ENCODE measurements at regions not wholly inside any gene's neighbourhood (a gene's known extent, or its start where the extent isn't known, plus 50 kb on each side); places are given as distances from the start of the nearest gene placed in this dataset.

GRCh38 chr12:92604786-92605185, 98.0 kb upstream of the PLEKHG7 start:
- no peak overlapping the region for H3K4me3 ChIP-seq (ENCODE audit: low read length in 2 of 2)
- H3K27me3 ChIP-seq (ENCODE audit: insufficient read depth, low read length) = no peaks in the 10 kb centered on the region
- peaks cover 4% of the 10 kb centered on the region in 2 donors for H3K36me3 Mint-ChIP-seq
- DNase-seq = no peak
- no peak overlapping the region for H3K4me3 Mint-ChIP-seq
- no peak overlapping the region for H3K27ac ChIP-seq (ENCODE audit: low read depth, low read length)
- CTCF ChIA-PET (ENCODE audit: partially characterized antibody) = interaction anchor here (1.7 to 2.8 kb wide), 2 partner anchors 11 to 793 kb away, joined by 4 to 9 read pairs; no protein-coding TSS in a partner anchor
- H3K36me3 ChIP-seq (ENCODE audit: insufficient read depth, low read length) = no peaks in the 10 kb centered on the region
- peaks cover 8% of the 10 kb centered on the region for H3K4me1 ChIP-seq (ENCODE audit: insufficient read depth, low read length)
- POLR2A ChIA-PET (ENCODE audit: partially characterized antibody) = interaction anchor here (3.3 kb wide), 1 partner anchor 11 kb away, joined by 18 read pairs; no protein-coding TSS in a partner anchor
- H3K9me3 ChIP-seq (ENCODE audit: control insufficient read depth in 1 of 2, low read length in 2 of 2) = peaks cover 0 to 7% of the 10 kb centered on the region in 2 donors
- H3K4me1 Mint-ChIP-seq = peaks cover 10 to 11% (median 11%) of the 10 kb centered on the region in 4 donors
- peaks cover 4 to 22% (median 10%) of the 10 kb centered on the region in 8 donors for H3K9me3 Mint-ChIP-seq
- intact Hi-C loops (cut with micrococcal nuclease) = no loop called here
- no peak overlapping the region for H3K27ac Mint-ChIP-seq
- no peaks in the 10 kb centered on the region for H3K27me3 Mint-ChIP-seq

DNA sequence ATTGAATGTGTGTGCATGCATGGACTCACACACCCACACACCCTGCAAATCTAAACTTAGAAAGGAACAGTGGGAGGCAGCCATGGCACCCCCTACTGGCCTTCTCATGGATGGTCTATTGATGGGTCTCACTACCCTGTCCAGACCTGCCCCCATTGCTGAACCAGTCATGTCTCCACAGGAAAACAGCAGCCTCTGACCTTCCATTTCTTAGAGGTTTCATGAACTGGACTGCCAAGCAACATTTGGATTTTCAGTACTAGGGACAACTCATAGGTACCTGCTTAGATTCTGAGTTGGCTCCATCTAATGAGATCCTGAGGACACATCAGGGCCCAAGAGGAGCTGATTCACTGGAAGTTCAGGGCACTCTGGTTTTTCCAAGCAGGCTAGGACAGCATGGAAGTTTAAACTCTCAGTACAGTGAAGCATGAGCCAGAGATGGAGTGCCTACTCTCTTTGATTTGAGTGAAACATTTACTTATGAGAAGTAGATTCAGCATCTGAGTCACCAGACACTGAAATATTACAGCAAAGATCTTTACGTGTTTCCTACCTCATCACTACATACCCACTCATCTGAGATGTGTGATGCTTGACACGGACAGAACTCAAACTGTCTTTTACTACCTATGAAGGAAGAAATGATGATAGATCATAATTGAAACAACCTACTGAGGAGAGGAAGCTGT, 98.9 kb upstream of the PLEKHG7 start:
- Histone ChIP-seq H3K36me3 (ENCODE audit: insufficient read depth, low read length) (no peaks in the 10 kb centered on the region), H3K27me3 (ENCODE audit: insufficient read depth, low read length) (no peaks in the 10 kb centered on the region), H3K27ac (ENCODE audit: low read depth, low read length) (no peak overlapping the region), H3K4me1 (ENCODE audit: insufficient read depth, low read length) (peaks cover 8% of the 10 kb centered on the region), H3K4me3 (ENCODE audit: low read length in 2 of 2) (no peak overlapping the region), H3K9me3 (ENCODE audit: control insufficient read depth in 1 of 2, low read length in 2 of 2) (peaks cover 0 to 10% of the 10 kb centered on the region in 2 donors)
- no peak overlapping the region for H3K4me3 Mint-ChIP-seq
- peaks cover 4 to 12% of the 10 kb centered on the region in 2 donors for H3K36me3 Mint-ChIP-seq
- DNase-seq = no peak
- ChIA-PET POLR2A (ENCODE audit: partially characterized antibody) (interaction anchor here (0.6 to 3.3 kb wide), 2 partner anchors 10 to 20 kb away, joined by 3 to 18 read pairs; no protein-coding TSS in a partner anchor), CTCF (ENCODE audit: partially characterized antibody) (interaction anchor here (2.8 kb wide), 1 partner anchor 10 kb away, joined by 9 read pairs; no protein-coding TSS in a partner anchor)
- intact Hi-C loops (cut with micrococcal nuclease) = no loop called here
- no peaks in the 10 kb centered on the region for H3K27me3 Mint-ChIP-seq
- H3K4me1 Mint-ChIP-seq = peaks cover 9 to 11% (median 10%) of the 10 kb centered on the region in 4 donors
- peak overlapping the region in 3 of 7 donors; percentile 3 to 64 (median 36) for H3K27ac Mint-ChIP-seq
- H3K9me3 Mint-ChIP-seq = peaks cover 6 to 30% (median 16%) of the 10 kb centered on the region in 8 donors

DNA sequence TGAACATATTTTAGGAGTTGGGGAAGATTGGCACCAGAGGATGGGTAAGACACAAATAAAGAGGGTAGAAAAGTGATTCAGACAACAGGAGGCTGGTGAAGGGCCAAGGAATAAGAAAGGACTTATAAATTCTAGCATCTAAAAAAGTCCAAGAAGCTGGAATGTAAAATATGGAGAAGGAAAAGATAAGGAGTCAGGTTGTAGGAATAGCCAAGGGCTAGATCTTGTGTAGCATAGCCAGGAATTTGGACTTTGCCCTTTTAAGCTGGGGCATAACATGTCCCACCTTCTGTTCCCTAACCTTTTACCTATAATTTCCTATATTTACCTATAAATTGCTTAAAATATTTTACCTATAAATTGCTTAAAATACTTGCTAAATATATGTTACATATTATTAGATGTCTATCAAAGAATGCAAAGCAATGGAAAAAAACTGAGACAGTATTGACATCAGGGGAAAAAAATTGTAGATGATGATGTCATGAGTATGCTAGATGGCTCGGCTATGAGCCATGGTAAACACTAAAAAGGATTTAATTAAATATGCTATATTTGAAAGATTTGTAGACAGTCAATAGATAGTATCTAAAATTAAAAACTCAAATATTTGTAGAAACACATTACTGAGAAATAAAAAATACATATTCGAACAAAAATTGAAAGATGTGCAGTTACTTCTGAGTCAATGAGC, 99.7 kb upstream of the PLEKHG7 start:
- POLR2A ChIA-PET (ENCODE audit: partially characterized antibody) = interaction anchor here (0.6 kb wide), 1 partner anchor 21 kb away, joined by 3 read pairs; no protein-coding TSS in a partner anchor
- intact Hi-C loops (cut with micrococcal nuclease) = no loop called here
- DNase-seq = no peak

GRCh38 chr12:92602476-92602875, 100.3 kb upstream of the PLEKHG7 start:
- no peak overlapping the region for H3K4me3 Mint-ChIP-seq
- peaks cover 7 to 12% of the 10 kb centered on the region in 2 donors for H3K36me3 Mint-ChIP-seq
- Histone ChIP-seq H3K9me3 (ENCODE audit: control insufficient read depth in 1 of 2, low read length in 2 of 2) (peaks cover 0 to 10% of the 10 kb centered on the region in 2 donors), H3K27me3 (ENCODE audit: insufficient read depth, low read length) (no peaks in the 10 kb centered on the region), H3K4me3 (ENCODE audit: low read length in 2 of 2) (no peak overlapping the region), H3K27ac (ENCODE audit: low read depth, low read length) (no peak overlapping the region), H3K4me1 (ENCODE audit: insufficient read depth, low read length) (no peaks in the 10 kb centered on the region), H3K36me3 (ENCODE audit: insufficient read depth, low read length) (no peaks in the 10 kb centered on the region)
- intact Hi-C loops (cut with micrococcal nuclease) = no loop called here
- peaks cover 8 to 31% (median 16%) of the 10 kb centered on the region in 8 donors for H3K9me3 Mint-ChIP-seq
- DNase-seq = no peak
- H3K4me1 Mint-ChIP-seq = peaks cover 0 to 4% (median under 1%) of the 10 kb centered on the region in 4 donors
- H3K27me3 Mint-ChIP-seq = no peaks in the 10 kb centered on the region
- ChIA-PET CTCF (ENCODE audit: partially characterized antibody) (interaction anchor here (2.8 kb wide), 1 partner anchor 8 kb away, joined by 9 read pairs; no protein-coding TSS in a partner anchor), POLR2A (ENCODE audit: partially characterized antibody) (no interaction called here)
- peak overlapping the region in 1 of 7 donors; percentile 24 for H3K27ac Mint-ChIP-seq

More for the DNA sequence above, 99.7 kb upstream of the PLEKHG7 start:
- peaks cover 8 to 31% (median 16%) of the 10 kb centered on the region in 8 donors for H3K9me3 Mint-ChIP-seq
- H3K27me3 Mint-ChIP-seq = no peaks in the 10 kb centered on the region
- Histone ChIP-seq H3K27ac (ENCODE audit: low read depth, low read length) (no peak overlapping the region), H3K27me3 (ENCODE audit: insufficient read depth, low read length) (no peaks in the 10 kb centered on the region), H3K4me1 (ENCODE audit: insufficient read depth, low read length) (peaks cover 2% of the 10 kb centered on the region), H3K9me3 (ENCODE audit: control insufficient read depth in 1 of 2, low read length in 2 of 2) (peaks cover 0 to 10% of the 10 kb centered on the region in 2 donors), H3K36me3 (ENCODE audit: insufficient read depth, low read length) (no peaks in the 10 kb centered on the region), H3K4me3 (ENCODE audit: low read length in 2 of 2) (no peak overlapping the region)
- CTCF ChIA-PET (ENCODE audit: partially characterized antibody) = interaction anchor here (2.8 kb wide), 1 partner anchor 9 kb away, joined by 9 read pairs; no protein-coding TSS in a partner anchor
- H3K4me1 Mint-ChIP-seq = peaks cover under 1 to 5% (median 2%) of the 10 kb centered on the region in 4 donors
- H3K27ac Mint-ChIP-seq = peak overlapping the region in 2 of 7 donors; percentile 24 to 31
- H3K36me3 Mint-ChIP-seq = peaks cover 7 to 12% of the 10 kb centered on the region in 2 donors
- H3K4me3 Mint-ChIP-seq = no peak overlapping the region

DNA sequence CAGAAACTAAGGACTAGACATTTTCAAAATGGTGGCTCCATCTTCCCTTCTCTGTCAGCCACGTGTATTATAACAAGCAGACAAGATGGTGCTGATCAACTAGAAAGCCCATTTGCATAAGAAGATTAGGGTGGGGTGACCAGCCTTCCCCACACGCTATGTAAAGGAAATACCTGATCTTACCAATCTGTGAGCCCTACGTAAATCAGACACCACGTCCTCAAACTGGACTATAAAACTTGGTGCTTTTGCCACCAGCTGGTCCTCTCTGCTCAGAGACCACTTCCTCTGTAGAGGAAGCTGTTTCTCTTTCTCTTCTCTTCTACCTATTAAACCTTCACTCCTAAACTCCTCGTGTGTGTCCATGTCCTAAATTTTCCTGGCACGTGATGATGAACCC, 101.1 kb upstream of the PLEKHG7 start:
- Histone ChIP-seq H3K27ac (ENCODE audit: low read depth, low read length) (no peak overlapping the region), H3K27me3 (ENCODE audit: insufficient read depth, low read length) (no peaks in the 10 kb centered on the region), H3K9me3 (ENCODE audit: control insufficient read depth in 1 of 2, low read length in 2 of 2) (peaks cover 0 to 10% of the 10 kb centered on the region in 2 donors), H3K4me3 (ENCODE audit: low read length in 2 of 2) (no peak overlapping the region), H3K36me3 (ENCODE audit: insufficient read depth, low read length) (no peaks in the 10 kb centered on the region), H3K4me1 (ENCODE audit: insufficient read depth, low read length) (no peaks in the 10 kb centered on the region)
- Mint-ChIP-seq H3K36me3 (peaks cover 7 to 12% of the 10 kb centered on the region in 2 donors), H3K27ac (peak overlapping the region in 1 of 7 donors; percentile 66), H3K27me3 (no peaks in the 10 kb centered on the region), H3K9me3 (peaks cover 8 to 31% (median 16%) of the 10 kb centered on the region in 8 donors), H3K4me1 (peaks cover 0 to 4% (median under 1%) of the 10 kb centered on the region in 4 donors), H3K4me3 (no peak overlapping the region)
- CTCF ChIA-PET (ENCODE audit: partially characterized antibody) = no interaction called here
- POLR2A ChIA-PET (ENCODE audit: partially characterized antibody) = interaction anchor here (0.6 to 0.7 kb wide), 2 partner anchors 8 to 342 kb away, joined by 3 read pairs; no protein-coding TSS in a partner anchor
- intact Hi-C loops (cut with micrococcal nuclease) = no loop called here
- DNase-seq = no peak

DNA sequence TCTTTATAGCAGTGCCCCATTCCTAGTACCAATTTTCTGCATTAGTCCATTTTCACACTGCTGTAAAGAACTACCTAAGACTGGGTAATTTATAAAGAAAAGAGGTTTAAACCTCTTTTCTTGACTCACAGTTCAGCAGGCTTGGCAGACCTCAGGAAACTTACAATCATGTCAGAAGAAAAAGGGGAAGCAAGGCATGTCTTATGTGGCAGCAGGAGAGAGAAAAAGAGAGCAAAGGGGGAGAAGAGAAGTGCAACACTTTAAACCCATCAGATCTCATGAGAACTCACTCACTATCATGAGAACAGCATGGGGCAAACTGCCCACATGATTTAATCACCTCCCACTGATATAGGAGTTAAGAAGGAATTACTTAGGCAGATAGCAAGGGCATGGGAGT, 101.6 kb upstream of the PLEKHG7 start:
- Histone ChIP-seq H3K27ac (ENCODE audit: low read depth, low read length) (no peak overlapping the region), H3K36me3 (ENCODE audit: insufficient read depth, low read length) (no peaks in the 10 kb centered on the region), H3K4me3 (ENCODE audit: low read length in 2 of 2) (no peak overlapping the region), H3K9me3 (ENCODE audit: control insufficient read depth in 1 of 2, low read length in 2 of 2) (peaks cover 0 to 10% of the 10 kb centered on the region in 2 donors), H3K27me3 (ENCODE audit: insufficient read depth, low read length) (no peaks in the 10 kb centered on the region), H3K4me1 (ENCODE audit: insufficient read depth, low read length) (no peaks in the 10 kb centered on the region)
- CTCF ChIA-PET (ENCODE audit: partially characterized antibody) = no interaction called here
- no peak for DNase-seq
- H3K9me3 Mint-ChIP-seq = peaks cover 8 to 31% (median 16%) of the 10 kb centered on the region in 8 donors
- peaks cover 0 to 5% (median under 1%) of the 10 kb centered on the region in 4 donors for H3K4me1 Mint-ChIP-seq
- POLR2A ChIA-PET (ENCODE audit: partially characterized antibody) = no interaction called here
- no peak overlapping the region for H3K4me3 Mint-ChIP-seq
- no peaks in the 10 kb centered on the region for H3K27me3 Mint-ChIP-seq
- H3K36me3 Mint-ChIP-seq = peaks cover 7 to 12% of the 10 kb centered on the region in 2 donors
- peak overlapping the region in 2 of 7 donors; percentile 34 to 42 for H3K27ac Mint-ChIP-seq
- intact Hi-C loops (cut with micrococcal nuclease) = no loop called here

DNA sequence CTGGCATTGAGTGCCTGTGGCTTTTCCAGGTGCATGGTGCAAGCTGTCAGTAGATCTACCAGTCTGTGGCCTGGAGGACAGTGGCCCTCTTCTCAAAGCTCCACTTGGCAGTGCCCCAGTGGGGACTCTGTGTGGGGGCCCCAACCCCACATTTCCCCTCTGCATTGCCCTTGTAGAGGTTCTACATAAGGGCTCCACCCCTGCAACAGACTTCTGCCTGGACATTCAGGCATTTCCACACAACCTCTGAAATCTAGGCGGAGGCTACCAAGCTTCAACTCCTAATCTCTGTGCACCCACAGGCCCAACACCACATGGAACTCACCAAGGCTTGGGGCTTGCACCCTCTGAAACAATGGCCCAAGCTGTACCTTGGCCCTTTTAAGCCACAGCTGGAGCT, 102.7 kb upstream of the PLEKHG7 start:
- Mint-ChIP-seq H3K36me3 (peaks cover 7 to 12% of the 10 kb centered on the region in 2 donors), H3K4me1 (peaks cover 7 to 12% (median 7%) of the 10 kb centered on the region in 4 donors), H3K9me3 (peaks cover 8 to 31% (median 16%) of the 10 kb centered on the region in 8 donors), H3K4me3 (no peak overlapping the region), H3K27ac (peak overlapping the region in 1 of 7 donors; percentile 64), H3K27me3 (no peaks in the 10 kb centered on the region)
- intact Hi-C loops (cut with micrococcal nuclease) = no loop called here
- Histone ChIP-seq H3K4me3 (ENCODE audit: low read length in 2 of 2) (no peak overlapping the region), H3K27ac (ENCODE audit: low read depth, low read length) (no peak overlapping the region), H3K4me1 (ENCODE audit: insufficient read depth, low read length) (peaks cover 7% of the 10 kb centered on the region), H3K27me3 (ENCODE audit: insufficient read depth, low read length) (no peaks in the 10 kb centered on the region), H3K9me3 (ENCODE audit: control insufficient read depth in 1 of 2, low read length in 2 of 2) (peaks cover 0 to 10% of the 10 kb centered on the region in 2 donors), H3K36me3 (ENCODE audit: insufficient read depth, low read length) (no peaks in the 10 kb centered on the region)
- DNase-seq = no peak
- POLR2A ChIA-PET (ENCODE audit: partially characterized antibody) = interaction anchor here (0.7 to 1.5 kb wide), 3 partner anchors 9 to 454 kb away, joined by 3 read pairs; partner anchors contain the start of gene BTG1
- CTCF ChIA-PET (ENCODE audit: partially characterized antibody) = no interaction called here
